Activated CD8-positive, alpha-beta memory T cell treated with anti-CD3 and anti-CD28 coated beads for 36 hours (primary cell): ENCODE measurements at regions not wholly inside any gene's neighbourhood (a gene's known extent, or its start where the extent isn't known, plus 50 kb on each side); places are given as distances from the start of the nearest gene placed in this dataset.

Source experiments
- CTCF ChIA-PET: fragments of 350-600 bp; sonication (Branson Sonifier 250); formaldehyde crosslinking; loops from one replicate; lab custom pipeline; 2021; ENCODE audit warnings: antibody characterized with exemption; lab: Charles Lee
- POLR2A ChIA-PET: fragments of 350-600 bp; sonication (Branson Sonifier 250); formaldehyde crosslinking; loops from one replicate; lab custom pipeline; 2021; ENCODE audit warnings: antibody characterized with exemption; lab: Charles Lee

GRCh38 chr18:68623342-68623741, 91.6 kb downstream of the TMX3 start:
- ChIA-PET CTCF (no interaction called here), POLR2A (no interaction called here)

- POLR2A ChIA-PET: no interaction called here
- CTCF ChIA-PET: no interaction called here
Measured at GRCh38 chr18:68611311-68611710, 103.6 kb downstream of the TMX3 start.

- ChIA-PET POLR2A (no interaction called here), CTCF (no interaction called here)
Measured at GRCh38 chr18:68608851-68609490, 105.9 kb downstream of the TMX3 start.

DNA sequence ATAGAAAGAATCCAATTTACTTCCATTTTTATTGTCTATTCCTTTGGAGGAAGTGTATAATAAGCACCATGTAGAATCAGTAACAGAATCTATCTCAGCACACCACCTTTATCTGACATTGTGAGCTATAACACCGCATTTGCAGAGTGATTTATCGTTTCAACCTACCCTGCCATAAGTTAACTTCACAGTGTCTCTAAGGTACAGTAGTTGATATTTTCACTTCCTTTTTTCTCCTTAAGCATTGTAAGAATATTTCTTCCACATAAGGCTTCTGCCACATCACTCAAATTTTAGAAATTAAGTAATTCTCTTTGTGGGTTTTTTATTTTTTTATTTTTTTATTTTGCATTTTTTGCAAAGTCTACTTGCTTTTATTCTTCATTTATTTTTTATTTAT, 107.1 kb downstream of the TMX3 start:
- CTCF ChIA-PET: no interaction called here
- POLR2A ChIA-PET: no interaction called here

GRCh38 chr18:68604256-68604655, 110.7 kb downstream of the TMX3 start:
- ChIA-PET CTCF (no interaction called here), POLR2A (no interaction called here)

- CTCF ChIA-PET: no interaction called here
- POLR2A ChIA-PET: no interaction called here
Measured at GRCh38 chr18:68596016-68596415, 118.9 kb downstream of the TMX3 start.

GRCh38 chr18:68588169-68588568, 126.7 kb downstream of the TMX3 start:
- ChIA-PET CTCF (no interaction called here), POLR2A (no interaction called here)

GRCh38 chr18:68583685-68584084, 131.2 kb downstream of the TMX3 start:
- CTCF ChIA-PET: no interaction called here
- POLR2A ChIA-PET: no interaction called here

DNA sequence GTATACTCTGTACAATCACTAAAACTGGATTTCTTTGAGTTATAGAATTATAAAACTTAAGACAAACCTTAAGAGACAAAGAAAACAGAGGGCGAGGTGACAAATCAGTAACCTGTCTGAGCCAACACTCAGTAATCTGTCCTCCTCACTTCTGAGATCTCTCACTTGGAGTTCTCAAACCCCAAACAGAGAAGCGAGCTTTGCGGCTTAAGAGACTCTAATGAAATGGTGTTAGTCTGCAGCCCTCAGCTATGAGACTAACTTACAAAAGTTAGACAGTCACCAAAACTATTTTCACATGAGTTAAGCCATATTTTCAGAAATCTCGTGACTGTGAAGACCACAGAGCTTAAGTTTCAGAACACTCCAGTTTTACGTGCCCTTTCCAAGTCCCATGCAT, 140.6 kb downstream of the TMX3 start:
- POLR2A ChIA-PET: no interaction called here
- CTCF ChIA-PET: no interaction called here

GRCh38 chr18:68569936-68570335, 145.0 kb downstream of the TMX3 start:
- ChIA-PET POLR2A (no interaction called here), CTCF (no interaction called here)

DNA sequence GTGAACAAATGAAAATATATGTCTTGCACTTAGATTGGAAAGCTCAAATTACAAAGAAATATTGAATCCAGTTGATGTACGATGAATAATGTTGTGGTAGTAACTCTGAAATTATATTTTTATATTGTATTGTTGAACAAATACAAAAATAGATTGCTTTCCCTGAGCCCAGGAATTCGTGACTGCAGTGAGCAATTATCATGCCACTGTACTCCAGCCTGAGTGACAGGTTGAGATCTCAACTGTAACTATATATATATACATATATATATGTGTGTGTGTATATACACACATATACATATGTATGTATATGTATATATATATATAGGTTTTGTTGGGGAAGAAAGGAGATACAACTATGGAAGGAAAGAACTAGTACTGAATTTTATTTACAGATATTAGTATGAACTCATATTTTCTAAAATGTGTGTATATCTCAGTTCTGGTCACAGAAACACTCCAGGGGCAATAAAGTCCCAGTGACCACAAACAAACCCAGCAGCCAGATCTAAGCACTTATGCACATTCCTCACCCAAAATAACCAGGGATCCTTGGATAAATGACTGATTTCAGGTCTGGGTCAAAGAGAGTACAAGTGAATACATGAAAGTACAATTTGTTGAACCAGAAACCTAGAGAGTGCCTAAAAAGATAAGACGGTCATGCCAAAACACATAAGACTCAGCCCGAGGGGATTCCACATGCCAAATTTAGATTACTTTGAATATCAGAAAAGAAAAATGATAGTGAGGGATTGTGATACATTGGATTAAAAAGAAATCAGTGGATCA, 146.3 kb downstream of the TMX3 start:
- ChIA-PET POLR2A (no interaction called here), CTCF (no interaction called here)

GRCh38 chr18:68566991-68567390, 147.9 kb downstream of the TMX3 start:
- ChIA-PET POLR2A (no interaction called here), CTCF (no interaction called here)

DNA sequence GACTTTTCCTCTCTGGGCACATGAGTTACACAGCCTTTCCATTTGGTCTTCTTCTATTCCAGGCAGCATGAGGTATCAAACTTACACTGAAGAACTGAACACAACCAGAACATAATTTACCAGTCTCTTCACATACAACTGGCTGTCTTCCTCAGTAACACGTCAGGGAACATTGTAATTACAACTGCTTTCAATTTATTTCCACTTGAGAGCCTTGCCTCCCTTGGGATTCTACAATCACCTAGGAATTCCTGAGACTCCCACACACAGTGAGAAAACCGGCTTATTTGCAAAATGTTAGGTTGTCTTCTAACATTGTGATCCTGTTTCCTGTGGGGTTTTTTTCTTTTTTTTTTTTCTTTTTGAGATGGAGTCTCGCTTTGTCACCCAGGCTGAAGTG, 149.9 kb downstream of the TMX3 start:
- POLR2A ChIA-PET: no interaction called here

DNA sequence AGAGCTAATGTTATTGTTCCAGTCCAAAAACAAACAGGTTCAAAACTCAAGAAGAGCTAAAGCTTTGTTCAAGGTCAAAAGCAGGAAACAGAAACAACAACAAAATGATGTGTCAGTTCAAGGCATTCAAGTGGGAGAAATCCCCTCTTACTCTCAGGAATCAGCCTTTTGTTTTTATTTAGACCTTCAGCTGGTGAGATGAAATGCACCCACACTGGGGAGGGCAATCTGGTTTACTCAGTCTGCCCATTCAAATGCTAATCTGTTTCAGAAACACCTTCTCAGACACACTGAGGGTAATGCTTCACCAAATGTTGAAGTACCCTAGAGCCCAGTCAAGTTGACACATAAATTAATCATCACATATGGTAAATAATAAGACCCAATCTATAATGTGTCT, 150.6 kb downstream of the TMX3 start:
- POLR2A ChIA-PET: no interaction called here
- CTCF ChIA-PET: no interaction called here

More for the DNA sequence above, 149.9 kb downstream of the TMX3 start:
- CTCF ChIA-PET: no interaction called here

GRCh38 chr18:68560128-68560527, 154.8 kb downstream of the TMX3 start:
- POLR2A ChIA-PET: no interaction called here
- CTCF ChIA-PET: no interaction called here

- POLR2A ChIA-PET: no interaction called here
Measured at GRCh38 chr18:68557183-68557582, 157.7 kb downstream of the TMX3 start.

GRCh38 chr18:68555879-68556301, 159.0 kb downstream of the TMX3 start:
- ChIA-PET POLR2A (no interaction called here), CTCF (no interaction called here)

More at GRCh38 chr18:68557183-68557582, 157.7 kb downstream of the TMX3 start:
- CTCF ChIA-PET: interaction anchor here (0.6 kb wide), 1 partner anchor 9 kb away, joined by 3 read pairs; no protein-coding TSS in a partner anchor

DNA sequence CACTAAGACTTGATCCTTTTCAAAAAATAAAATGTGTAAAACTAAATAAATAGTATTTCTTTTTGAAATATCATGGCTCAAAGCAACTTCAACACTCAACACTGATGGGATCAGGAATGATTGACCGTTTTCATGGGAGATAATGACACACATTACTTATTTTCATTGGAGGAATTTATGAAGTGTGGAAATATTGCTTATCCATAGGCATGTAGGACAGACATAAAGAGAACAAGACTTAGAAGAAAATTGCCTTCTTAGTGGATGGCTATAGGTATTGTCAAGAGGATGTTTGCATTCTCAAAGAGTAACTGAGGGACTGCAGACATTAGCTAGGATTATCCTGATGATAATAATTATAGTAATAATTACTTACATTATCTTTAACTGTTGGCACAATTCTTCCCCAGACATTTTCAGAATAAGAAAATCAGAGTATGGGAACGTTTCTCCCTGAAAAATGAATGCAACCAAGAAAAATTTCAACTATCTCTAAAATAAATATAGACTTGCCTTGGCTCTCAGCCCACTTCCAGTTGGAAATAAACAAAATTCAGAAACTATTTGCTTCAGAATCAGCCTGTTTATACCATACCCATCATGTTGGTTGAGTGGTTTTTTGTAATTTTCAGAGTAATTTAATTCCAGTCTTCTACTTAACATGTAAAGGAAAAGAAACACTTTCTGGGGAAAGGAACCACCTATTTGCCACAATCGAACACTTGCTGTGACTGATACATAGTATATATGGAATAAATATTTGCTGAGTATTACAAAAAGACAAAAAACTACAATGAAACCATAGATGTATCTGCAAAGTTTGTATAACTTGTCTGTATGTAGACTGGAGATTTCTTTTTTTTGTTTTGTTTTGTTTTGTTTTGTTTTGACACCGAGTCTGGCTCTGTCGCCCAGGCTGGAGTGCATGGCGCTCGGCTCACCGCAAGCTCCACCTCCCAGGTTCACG, 165.7 kb downstream of the TMX3 start:
- CTCF ChIA-PET: no interaction called here
- POLR2A ChIA-PET: no interaction called here

GRCh38 chr18:68543344-68543743, 171.6 kb downstream of the TMX3 start:
- POLR2A ChIA-PET: no interaction called here
- CTCF ChIA-PET: no interaction called here

- ChIA-PET CTCF (no interaction called here), POLR2A (no interaction called here)
Measured at GRCh38 chr18:68542846-68543245, 172.1 kb downstream of the TMX3 start.
